ENCODE measurements at regions not wholly inside any gene's neighbourhood (a gene's known extent, or its start where the extent isn't known, plus 50 kb on each side); places are given as distances from the start of the nearest gene placed in this dataset.

GRCh38 chr6:113699239-113699638, 157.9 kb upstream of the MARCKS start:
- Histone ChIP-seq H3K36me3 (no peaks in the 10 kb centered on the region), H3K4me3 (ENCODE audit: low read depth, low read length) (no peak overlapping the region), H3K27me3 (ENCODE audit: insufficient read depth, low read depth, severe bottlenecking) (no peaks in the 10 kb centered on the region), H3K27ac (no peak overlapping the region), H3K9me3 (ENCODE audit: severe bottlenecking) (no peaks in the 10 kb centered on the region)
- TF ChIP-seq CTCF (IDR thresholded peaks at IDR 0.05; ENCODE audit: low read depth, low read length) = no peak
- DNase-seq = no peak

- Histone ChIP-seq H3K4me3 (ENCODE audit: low read depth, low read length) (no peak overlapping the region), H3K27me3 (ENCODE audit: insufficient read depth, low read depth, severe bottlenecking) (no peaks in the 10 kb centered on the region), H3K9me3 (ENCODE audit: severe bottlenecking) (no peaks in the 10 kb centered on the region), H3K36me3 (no peaks in the 10 kb centered on the region), H3K27ac (no peak overlapping the region)
- TF ChIP-seq CTCF (IDR thresholded peaks at IDR 0.05; ENCODE audit: low read depth, low read length) = no peak
- DNase-seq = no peak
These were observed 155.4 kb upstream of the MARCKS start for GRCh38 chr6:113701552-113702254.

GRCh38 chr6:113707194-113707593, 150.0 kb upstream of the MARCKS start:
- Histone ChIP-seq H3K9me3 (ENCODE audit: severe bottlenecking) (no peaks in the 10 kb centered on the region), H3K27me3 (ENCODE audit: insufficient read depth, low read depth, severe bottlenecking) (no peaks in the 10 kb centered on the region), H3K27ac (no peak overlapping the region), H3K4me3 (ENCODE audit: low read depth, low read length) (no peak overlapping the region), H3K36me3 (no peaks in the 10 kb centered on the region)
- TF ChIP-seq CTCF (IDR thresholded peaks at IDR 0.05; ENCODE audit: low read depth, low read length) = no peak
- DNase-seq = no peak

GRCh38 chr6:113709936-113710509, 147.1 kb upstream of the MARCKS start:
- no peak overlapping the region for H3K27ac ChIP-seq
- no peak for TF ChIP-seq CTCF (IDR thresholded peaks at IDR 0.05; ENCODE audit: low read depth, low read length)
- H3K4me3 ChIP-seq (ENCODE audit: low read depth, low read length) = no peak overlapping the region
- no peaks in the 10 kb centered on the region for H3K9me3 ChIP-seq (ENCODE audit: severe bottlenecking)
- H3K36me3 ChIP-seq = no peaks in the 10 kb centered on the region
- H3K27me3 ChIP-seq (ENCODE audit: insufficient read depth, low read depth, severe bottlenecking) = no peaks in the 10 kb centered on the region
- no peak for DNase-seq

DNA sequence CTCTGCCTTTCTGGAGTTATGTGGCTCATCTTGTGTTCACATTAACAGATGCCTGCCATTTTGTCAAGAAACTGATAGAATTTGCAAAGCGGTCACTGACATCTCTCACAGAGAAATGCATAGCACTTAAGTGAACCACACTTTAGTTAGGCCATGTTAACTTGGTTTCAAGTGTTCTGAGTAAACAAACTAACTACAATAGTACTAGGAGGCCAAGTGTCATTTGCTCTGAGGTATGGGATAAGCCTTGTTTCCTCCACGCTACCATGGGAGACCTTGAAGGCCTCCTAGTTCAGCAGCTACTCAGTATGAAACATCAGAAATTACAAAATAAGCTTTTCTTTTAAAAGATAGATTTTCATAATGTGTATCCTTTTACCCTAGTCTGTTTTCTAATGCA, 143.5 kb upstream of the MARCKS start:
- Histone ChIP-seq H3K36me3 (no peaks in the 10 kb centered on the region), H3K9me3 (ENCODE audit: severe bottlenecking) (no peaks in the 10 kb centered on the region), H3K27me3 (ENCODE audit: insufficient read depth, low read depth, severe bottlenecking) (no peaks in the 10 kb centered on the region), H3K27ac (no peak overlapping the region), H3K4me3 (ENCODE audit: low read depth, low read length) (no peak overlapping the region)
- TF ChIP-seq CTCF (IDR thresholded peaks at IDR 0.05; ENCODE audit: low read depth, low read length) = no peak
- DNase-seq = no peak

- Histone ChIP-seq H3K9me3 (ENCODE audit: severe bottlenecking) (no peaks in the 10 kb centered on the region), H3K36me3 (no peaks in the 10 kb centered on the region), H3K4me3 (ENCODE audit: low read depth, low read length) (no peak overlapping the region), H3K27ac (no peak overlapping the region), H3K27me3 (ENCODE audit: insufficient read depth, low read depth, severe bottlenecking) (no peaks in the 10 kb centered on the region)
- TF ChIP-seq CTCF (IDR thresholded peaks at IDR 0.05; ENCODE audit: low read depth, low read length) = no peak
- DNase-seq = no peak
These were observed 138.6 kb upstream of the MARCKS start for GRCh38 chr6:113718588-113718987.

Data from WERI-Rb-1 (cell line).